ENCODE measurements at regions not wholly inside any gene's neighbourhood (a gene's known extent, or its start where the extent isn't known, plus 50 kb on each side); places are given as distances from the start of the nearest gene placed in this dataset.
A peak's percentile ranks its signal among the peaks of the same experiment; 100 is the strongest.

- Histone ChIP-seq H3K27ac (no peak overlapping the region), H3K4me1 (no peaks in the 10 kb centered on the region), H3K9me3 (no peaks in the 10 kb centered on the region), H3K4me3 (no peak overlapping the region), H3K27me3 (no peaks in the 10 kb centered on the region), H3K36me3 (no peaks in the 10 kb centered on the region)
- intact Hi-C loops (cut with DNase I), result no loop called here
- no peak for TF ChIP-seq POLR2A (IDR thresholded peaks at IDR 0.05)
- no peak for TF ChIP-seq CTCF (IDR thresholded peaks at IDR 0.05)
- ATAC-seq, result no peak
- DNase-seq, result no peak
These were observed 86.5 kb downstream of the CDCA7 start for GRCh38 chr2:173441222-173441621.

GRCh38 chr2:173442542-173442941, 87.9 kb downstream of the CDCA7 start:
- intact Hi-C loops (cut with DNase I), result no loop called here
- 100% methylated on average over 2 of the region's 2 CpGs for WGBS (ENCODE audit: insufficient coverage, low coverage, low lambda C conversion rate, missing lambda C conversion rate)
- no peaks in the 10 kb centered on the region for H3K27me3 ChIP-seq
- no peaks in the 10 kb centered on the region for H3K9me3 ChIP-seq
- no peaks in the 10 kb centered on the region for H3K4me1 ChIP-seq
- no peak for TF ChIP-seq CTCF (IDR thresholded peaks at IDR 0.05)
- no peak for TF ChIP-seq POLR2A (IDR thresholded peaks at IDR 0.05)
- H3K36me3 ChIP-seq, result no peaks in the 10 kb centered on the region
- no peak overlapping the region for H3K27ac ChIP-seq
- no peak overlapping the region for H3K4me3 ChIP-seq
- no peak for ATAC-seq
- DNase-seq, result no peak

- no peaks in the 10 kb centered on the region for H3K4me1 ChIP-seq
- no peak overlapping the region for H3K27ac ChIP-seq
- ATAC-seq (no peak), DNase-seq (no peak)
- no peaks in the 10 kb centered on the region for H3K27me3 ChIP-seq
- H3K4me3 ChIP-seq, result no peak overlapping the region
- no peaks in the 10 kb centered on the region for H3K9me3 ChIP-seq
- intact Hi-C loops (cut with DNase I), result no loop called here
- TF ChIP-seq CTCF (IDR thresholded peaks at IDR 0.05) (no peak), POLR2A (IDR thresholded peaks at IDR 0.05) (no peak)
- no peaks in the 10 kb centered on the region for H3K36me3 ChIP-seq
- WGBS (ENCODE audit: insufficient coverage, low coverage, low lambda C conversion rate, missing lambda C conversion rate), result no CpG with 5 or more reads among the region's 1 CpG
These were observed 92.0 kb downstream of the CDCA7 start for GRCh38 chr2:173446722-173447121.

- peak; percentile 71 to 82 (median 81) for TF ChIP-seq CTCF (IDR thresholded peaks at IDR 0.05)
- no peak for TF ChIP-seq POLR2A (IDR thresholded peaks at IDR 0.05)
- Histone ChIP-seq H3K9me3 (no peaks in the 10 kb centered on the region), H3K4me1 (no peaks in the 10 kb centered on the region), H3K27me3 (no peaks in the 10 kb centered on the region), H3K4me3 (peak overlapping the region in 2 of 3 donors; percentile 11 to 36), H3K27ac (no peak overlapping the region), H3K36me3 (no peaks in the 10 kb centered on the region)
- ATAC-seq (peak; percentile 99 to 100 (median 99)), DNase-seq (peak; percentile 81 to 89 (median 82))
- intact Hi-C loops (cut with DNase I), result no loop called here
- 19% methylated on average over 9 of the region's 17 CpGs for WGBS (ENCODE audit: insufficient coverage, low coverage, low lambda C conversion rate, missing lambda C conversion rate)
These were observed 94.3 kb downstream of the CDCA7 start for GRCh38 chr2:173448938-173449471.

- no peak overlapping the region for H3K4me3 ChIP-seq
- intact Hi-C loops (cut with DNase I), result no loop called here
- no peaks in the 10 kb centered on the region for H3K4me1 ChIP-seq
- ATAC-seq (no peak), DNase-seq (no peak)
- H3K27ac ChIP-seq, result no peak overlapping the region
- no peaks in the 10 kb centered on the region for H3K27me3 ChIP-seq
- no peaks in the 10 kb centered on the region for H3K36me3 ChIP-seq
- TF ChIP-seq POLR2A (IDR thresholded peaks at IDR 0.05), result no peak
- no peak for TF ChIP-seq CTCF (IDR thresholded peaks at IDR 0.05)
- no peaks in the 10 kb centered on the region for H3K9me3 ChIP-seq
- WGBS (ENCODE audit: insufficient coverage, low coverage, low lambda C conversion rate, missing lambda C conversion rate), result 55% methylated on average over 6 of the region's 8 CpGs
These were observed 96.4 kb downstream of the CDCA7 start for GRCh38 chr2:173451118-173451517.

Data from right lobe of liver (tissue), 6 donors.